ENCODE measurements at regions not wholly inside any gene's neighbourhood (a gene's known extent, or its start where the extent isn't known, plus 50 kb on each side); places are given as distances from the start of the nearest gene placed in this dataset.

- TF ChIP-seq ZBTB33 (IDR thresholded peaks at IDR 0.05), result no peak
- no peak for TF ChIP-seq ATF3 (IDR thresholded peaks at IDR 0.05)
- no peak for TF ChIP-seq JUND (IDR thresholded peaks at IDR 0.05)
- TF ChIP-seq FOXA1 (IDR thresholded peaks at IDR 0.05), result no peak
- TF ChIP-seq MAX (IDR thresholded peaks at IDR 0.05), result no peak
Observed at GRCh38 chr2:126059379-126059778, 596.6 kb upstream of the GYPC start (continued).

- TF ChIP-seq MAX (IDR thresholded peaks at IDR 0.05), result no peak
Observed at GRCh38 chr2:126085011-126085795, 570.8 kb upstream of the GYPC start.

GRCh38 chr2:126100962-126101361 is 555.0 kb upstream of the GYPC start:
- no peak for DNase-seq (ENCODE audit: low spot score)
- Histone ChIP-seq H3K36me3 (ENCODE audit: control insufficient read depth in 4 of 4, insufficient read depth in 3 of 4, low read depth in 1 of 4, low read length in 3 of 4) (no peaks in the 10 kb centered on the region), H3K4me1 (ENCODE audit: control insufficient read depth in 4 of 4, insufficient read depth in 4 of 4, low read length in 3 of 4) (no peaks in the 10 kb centered on the region), H3K27me3 (ENCODE audit: control insufficient read depth in 4 of 4, insufficient read depth in 4 of 4, low read length in 3 of 4) (no peaks in the 10 kb centered on the region), H3K9ac (ENCODE audit: low read depth in 1 of 2, low read length in 2 of 2) (no peak overlapping the region), H3K4me3 (ENCODE audit: low read depth in 1 of 3, low read length in 3 of 3) (no peak overlapping the region), H3K27ac (ENCODE audit: low read depth in 1 of 2, low read length in 2 of 2) (no peak overlapping the region), H3K9me3 (ENCODE audit: control insufficient read depth in 4 of 4, low read length in 3 of 4) (no peaks in the 10 kb centered on the region)
- no peak for TF ChIP-seq GABPA (IDR thresholded peaks at IDR 0.05 in 1 of 2, conservative IDR thresholded peaks at IDR 0.05 in 1 of 2)
- TF ChIP-seq HNF4A (conservative IDR thresholded peaks at IDR 0.05), result no peak
- no peak for TF ChIP-seq MAX (IDR thresholded peaks at IDR 0.05)
- TF ChIP-seq EGR1 (IDR thresholded peaks at IDR 0.05; ENCODE audit: low read depth in 2 of 2), result no peak
- TF ChIP-seq RAD21 (IDR thresholded peaks at IDR 0.05), result no peak
- TF ChIP-seq ATF3 (IDR thresholded peaks at IDR 0.05), result no peak
- TF ChIP-seq JUND (IDR thresholded peaks at IDR 0.05), result no peak
- no peak for TF ChIP-seq RXRA (IDR thresholded peaks at IDR 0.05)
- TF ChIP-seq FOXA1 (IDR thresholded peaks at IDR 0.05), result no peak
- TF ChIP-seq CTCF (IDR thresholded peaks at IDR 0.05; ENCODE audit: low read depth, low read length, missing input control), result no peak
- no peak for TF ChIP-seq YY1 (IDR thresholded peaks at IDR 0.05)
- TF ChIP-seq NR2F2 (IDR thresholded peaks at IDR 0.05), result no peak
- TF ChIP-seq ZBTB33 (IDR thresholded peaks at IDR 0.05), result no peak
- TF ChIP-seq REST (IDR thresholded peaks at IDR 0.05), result no peak
- TF ChIP-seq FOXA2 (IDR thresholded peaks at IDR 0.05), result no peak
- TF ChIP-seq TAF1 (conservative IDR thresholded peaks at IDR 0.05), result no peak
- TF ChIP-seq SP1 (IDR thresholded peaks at IDR 0.05), result no peak
- no peak for TF ChIP-seq HNF4G (IDR thresholded peaks at IDR 0.05)
- WGBS, result 81% methylated on average over 1 of the region's 1 CpG

More at GRCh38 chr2:126085011-126085795, 570.8 kb upstream of the GYPC start:
- no peak overlapping the region for H3K27ac ChIP-seq (ENCODE audit: low read depth in 1 of 2, low read length in 2 of 2)
- H3K9ac ChIP-seq (ENCODE audit: low read depth in 1 of 2, low read length in 2 of 2), result no peak overlapping the region
- H3K36me3 ChIP-seq (ENCODE audit: control insufficient read depth in 4 of 4, insufficient read depth in 3 of 4, low read depth in 1 of 4, low read length in 3 of 4), result no peaks in the 10 kb centered on the region
- H3K4me1 ChIP-seq (ENCODE audit: control insufficient read depth in 4 of 4, insufficient read depth in 4 of 4, low read length in 3 of 4), result no peaks in the 10 kb centered on the region
- no peaks in the 10 kb centered on the region for H3K9me3 ChIP-seq (ENCODE audit: control insufficient read depth in 4 of 4, low read length in 3 of 4)
- no peak overlapping the region for H3K4me3 ChIP-seq (ENCODE audit: low read depth in 1 of 3, low read length in 3 of 3)
- no peaks in the 10 kb centered on the region for H3K27me3 ChIP-seq (ENCODE audit: control insufficient read depth in 4 of 4, insufficient read depth in 4 of 4, low read length in 3 of 4)
- DNase-seq (ENCODE audit: low spot score), result no peak
- 75% methylated on average over 3 of the region's 3 CpGs for WGBS
